ENCODE measurements at regions not wholly inside any gene's neighbourhood (a gene's known extent, or its start where the extent isn't known, plus 50 kb on each side); places are given as distances from the start of the nearest gene placed in this dataset.
"Not testable (repeated sequence)": the region's sequence is repeated elsewhere in the genome, so short reads cannot be mapped to it uniquely, and the experiment has no call there.

DNA sequence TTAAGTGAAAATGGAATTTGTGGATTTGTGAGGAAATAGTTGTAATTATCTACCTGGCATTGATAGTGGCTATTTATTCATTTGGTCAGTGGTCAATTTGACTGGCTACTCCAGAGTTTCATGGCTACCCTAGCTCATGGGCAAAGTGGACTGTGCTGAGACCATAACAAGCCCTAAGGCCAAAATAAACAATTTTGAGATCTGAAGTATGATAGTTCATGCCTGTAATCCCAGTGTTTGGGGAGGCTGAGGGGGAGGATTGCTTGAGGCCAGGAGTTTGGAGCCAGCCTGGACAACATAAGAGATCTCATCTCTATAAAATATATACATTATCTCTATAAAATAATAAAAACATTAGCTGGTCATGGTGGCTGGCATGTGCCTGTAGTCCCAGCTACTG is 311.7 kb downstream of the HIVEP2 start:
- no peak for DNase-seq (ENCODE audit: low read depth in 2 of 2)

- DNase-seq (ENCODE audit: low read depth in 2 of 2), result no peak
Observed at GRCh38 chr6:142635130-142635529, 309.8 kb downstream of the HIVEP2 start.

DNA sequence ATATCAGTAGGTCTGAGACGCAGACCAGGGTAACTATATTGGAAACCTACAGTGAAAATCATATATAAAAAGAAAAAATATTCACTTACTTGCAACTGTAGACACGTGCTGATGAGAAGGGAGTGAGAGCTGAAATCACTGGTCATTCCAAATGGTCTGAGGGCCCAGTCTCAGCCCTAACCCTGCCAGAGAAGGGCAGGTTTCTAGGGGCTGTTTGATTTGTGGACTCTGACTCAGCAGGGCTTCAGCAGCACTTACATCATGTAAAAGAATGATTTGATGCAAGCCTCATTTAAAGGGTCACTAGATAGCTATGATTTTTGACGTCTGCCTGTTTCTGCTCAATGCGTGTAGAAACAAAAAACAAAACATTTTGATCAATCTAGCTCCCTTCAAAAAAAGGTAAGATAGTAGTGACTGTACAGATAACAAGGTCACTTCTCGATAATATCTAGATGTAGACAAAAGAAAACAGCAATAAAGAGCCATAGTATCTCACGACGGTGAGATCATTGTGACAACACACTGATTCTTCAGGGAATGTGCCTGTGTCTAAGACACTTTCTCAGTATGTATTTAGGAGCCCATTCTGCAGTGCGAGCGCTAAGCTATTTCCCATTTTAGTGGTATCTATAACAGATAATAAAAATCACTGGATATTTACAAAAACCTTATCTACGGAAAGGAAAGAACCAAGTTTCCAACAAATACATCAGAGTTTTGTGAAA is 307.2 kb downstream of the HIVEP2 start:
- DNase-seq (ENCODE audit: low read depth in 2 of 2), result no peak

DNA sequence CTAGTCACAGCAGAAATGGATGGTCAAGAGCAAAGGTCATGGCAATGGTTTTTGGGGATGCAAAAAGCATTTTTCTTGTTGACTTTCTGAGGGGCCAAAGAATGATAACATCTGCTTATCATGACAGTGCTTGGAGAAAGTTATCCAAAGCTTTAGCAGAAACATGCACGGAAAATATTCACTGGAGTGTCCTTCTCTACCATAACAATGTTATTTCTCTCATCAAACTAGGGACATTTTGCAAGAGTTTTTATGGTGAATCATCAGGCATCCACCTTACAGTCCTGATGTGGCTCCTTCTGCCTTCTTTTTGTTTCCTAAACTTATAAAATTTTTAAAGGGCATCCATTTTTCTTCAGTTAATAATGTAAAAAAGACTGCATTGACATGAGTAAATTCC is 302.3 kb downstream of the HIVEP2 start:
- no peak for DNase-seq (ENCODE audit: low read depth in 2 of 2)

- DNase-seq (ENCODE audit: low read depth in 2 of 2), result no peak
Observed at GRCh38 chr6:142644866-142645265, 300.1 kb downstream of the HIVEP2 start.

- no peak for DNase-seq (ENCODE audit: low read depth in 2 of 2)
Observed at GRCh38 chr6:142645663-142646062, 299.3 kb downstream of the HIVEP2 start.

- DNase-seq (ENCODE audit: low read depth in 2 of 2), result no peak
Observed at GRCh38 chr6:142647449-142648035, 297.4 kb downstream of the HIVEP2 start.

DNA sequence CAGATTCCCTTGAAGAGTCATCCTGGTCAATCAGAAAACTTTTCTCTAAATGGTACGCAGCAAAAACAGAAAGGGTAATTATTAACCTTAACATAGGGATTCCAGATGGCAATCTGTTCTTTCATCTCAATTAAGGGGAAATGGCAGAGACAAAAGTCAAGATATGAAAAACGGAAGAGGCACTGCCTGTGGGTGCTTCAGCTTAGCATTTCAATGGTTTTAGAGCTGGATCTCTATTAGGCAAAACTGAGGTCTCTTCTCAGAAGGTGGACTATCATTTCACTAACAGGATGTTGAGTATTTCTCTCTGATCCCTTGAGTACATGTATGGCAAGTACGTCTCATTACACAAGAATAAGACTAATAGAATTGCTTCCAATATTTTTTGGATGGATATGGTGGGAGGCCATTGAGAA is 296.9 kb downstream of the HIVEP2 start:
- no peak for DNase-seq (ENCODE audit: low read depth in 2 of 2)

DNA sequence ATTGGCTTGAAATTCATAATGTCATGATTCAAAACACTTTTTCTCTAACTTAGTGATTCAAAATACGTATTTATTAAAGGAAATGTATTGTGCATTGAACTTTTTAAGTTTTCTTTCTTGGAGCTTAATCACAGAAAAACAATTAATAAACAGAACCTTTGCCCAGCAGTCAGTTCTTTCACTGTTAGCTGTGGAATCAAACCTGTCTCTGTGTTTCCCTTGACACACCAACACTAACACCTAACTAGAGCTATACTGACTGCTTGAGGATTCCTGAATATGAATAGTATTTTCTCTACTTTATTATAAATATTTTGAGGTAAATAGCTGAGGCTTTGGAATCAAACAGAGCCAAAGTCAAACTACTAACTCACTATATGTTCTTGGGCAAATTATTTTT is 296.4 kb downstream of the HIVEP2 start:
- DNase-seq (ENCODE audit: low read depth in 2 of 2), result no peak

GRCh38 chr6:142649438-142650234 is 295.3 kb downstream of the HIVEP2 start:
- DNase-seq (ENCODE audit: low read depth in 2 of 2), result not testable (repeated sequence)

- DNase-seq (ENCODE audit: low read depth in 2 of 2), result no peak
Observed at GRCh38 chr6:142651384-142651783, 293.6 kb downstream of the HIVEP2 start.

DNA sequence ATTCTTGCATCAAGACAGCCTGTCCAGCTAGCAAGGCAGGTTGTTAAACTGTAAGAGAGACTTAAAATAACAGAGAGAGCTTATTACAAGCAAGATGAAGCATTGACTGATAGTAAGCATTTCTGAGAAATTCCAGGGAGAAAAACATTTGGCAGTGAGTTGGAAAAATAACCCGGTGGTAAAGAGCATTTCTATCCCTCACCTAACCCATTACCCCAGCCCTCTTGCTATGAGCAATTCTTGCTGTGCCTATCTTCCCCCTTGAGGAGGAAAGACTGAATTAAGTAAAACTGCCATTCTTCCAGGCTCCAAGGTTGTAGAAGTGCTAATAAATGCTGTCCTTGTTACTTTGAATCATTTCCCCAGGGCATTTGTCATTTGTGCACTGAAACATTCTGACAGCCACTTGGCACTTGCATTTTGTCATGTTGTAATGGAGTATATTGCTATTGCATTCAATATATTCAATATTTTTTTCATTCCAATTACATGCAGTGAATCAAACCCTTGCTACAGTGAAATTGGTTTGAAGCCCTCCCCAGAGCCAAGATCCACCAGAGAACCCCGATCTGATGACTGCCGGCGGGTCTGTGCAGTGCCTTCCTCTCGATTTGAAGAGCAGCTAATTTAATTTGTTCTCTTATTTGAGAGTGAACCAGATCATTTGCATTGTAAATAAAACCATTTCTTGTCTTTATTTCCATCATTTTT is 291.1 kb downstream of the HIVEP2 start:
- DNase-seq (ENCODE audit: low read depth in 2 of 2), result no peak

GRCh38 chr6:142659661-142660060 is 285.3 kb downstream of the HIVEP2 start:
- DNase-seq (ENCODE audit: low read depth in 2 of 2), result no peak

- DNase-seq (ENCODE audit: low read depth in 2 of 2), result no peak
Observed at GRCh38 chr6:142665393-142665792, 279.6 kb downstream of the HIVEP2 start.

GRCh38 chr6:142666599-142667185 is 278.3 kb downstream of the HIVEP2 start:
- peak in 1 of 2 donors; percentile 50 for DNase-seq (ENCODE audit: low read depth in 2 of 2)

DNA sequence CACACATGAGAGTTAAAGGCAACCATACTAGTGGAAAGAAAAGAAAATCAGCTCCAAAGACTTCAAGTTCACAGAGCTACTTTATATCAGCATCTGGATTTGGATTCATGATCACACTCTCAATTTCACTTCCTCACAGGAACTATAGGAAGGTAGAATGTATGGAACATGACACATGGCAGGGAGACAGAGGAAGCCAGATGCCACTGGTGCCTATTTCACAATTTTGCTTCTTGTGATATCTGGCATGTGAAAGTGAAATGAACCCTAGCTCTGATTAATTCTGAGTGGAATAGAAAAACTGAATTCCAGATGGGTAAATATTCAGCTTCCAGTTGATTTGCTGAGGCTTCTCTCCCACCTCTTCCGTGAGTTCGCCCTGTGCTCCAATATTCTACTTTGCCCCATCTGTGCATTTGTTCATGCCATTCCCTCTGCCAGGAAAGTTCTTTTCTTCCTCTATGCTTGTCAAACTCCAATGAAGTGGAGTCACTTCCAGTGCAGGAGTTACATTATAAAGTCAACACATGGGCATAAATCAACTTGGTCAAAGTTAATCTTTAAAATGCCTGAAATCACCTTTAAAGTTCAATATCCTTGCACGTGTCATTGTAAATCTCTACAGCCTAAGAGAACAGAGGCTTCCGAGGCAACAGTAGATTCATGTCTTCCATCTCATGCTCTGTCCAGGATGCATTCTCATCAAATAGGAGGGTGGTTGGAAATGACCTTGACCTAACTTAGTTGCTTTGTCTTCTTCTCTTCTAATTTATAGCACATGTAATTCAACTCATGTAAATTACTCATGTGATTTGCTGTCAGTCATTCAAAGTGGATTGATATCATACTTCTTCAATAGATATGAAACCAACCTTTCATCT is 275.3 kb downstream of the HIVEP2 start:
- DNase-seq (ENCODE audit: low read depth in 2 of 2), result no peak

DNA sequence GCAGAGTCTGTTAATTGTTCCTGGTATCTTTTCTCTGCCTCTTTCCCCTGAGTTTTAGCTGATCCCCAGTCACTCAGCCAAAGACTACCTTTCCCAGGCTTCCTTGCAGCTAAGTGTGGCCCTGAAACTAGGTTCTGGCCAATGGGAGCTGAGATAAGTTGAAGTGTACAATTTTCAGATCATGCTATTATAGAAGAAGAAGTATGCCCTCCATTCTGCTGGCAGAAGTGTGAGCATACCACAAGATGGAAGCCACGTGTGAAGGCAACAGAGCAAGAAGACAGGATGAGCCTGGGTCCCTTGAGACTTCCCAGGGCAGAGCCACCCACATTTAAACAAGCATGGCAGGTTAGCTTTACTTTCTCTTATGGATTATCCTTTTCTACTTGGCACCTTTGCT is 273.2 kb downstream of the HIVEP2 start:
- no peak for DNase-seq (ENCODE audit: low read depth in 2 of 2)

GRCh38 chr6:142675517-142675916 is 269.5 kb downstream of the HIVEP2 start:
- no peak for DNase-seq (ENCODE audit: low read depth in 2 of 2)

- no peak for DNase-seq (ENCODE audit: low read depth in 2 of 2)
Observed at GRCh38 chr6:142676027-142676443, 268.9 kb downstream of the HIVEP2 start.

DNA sequence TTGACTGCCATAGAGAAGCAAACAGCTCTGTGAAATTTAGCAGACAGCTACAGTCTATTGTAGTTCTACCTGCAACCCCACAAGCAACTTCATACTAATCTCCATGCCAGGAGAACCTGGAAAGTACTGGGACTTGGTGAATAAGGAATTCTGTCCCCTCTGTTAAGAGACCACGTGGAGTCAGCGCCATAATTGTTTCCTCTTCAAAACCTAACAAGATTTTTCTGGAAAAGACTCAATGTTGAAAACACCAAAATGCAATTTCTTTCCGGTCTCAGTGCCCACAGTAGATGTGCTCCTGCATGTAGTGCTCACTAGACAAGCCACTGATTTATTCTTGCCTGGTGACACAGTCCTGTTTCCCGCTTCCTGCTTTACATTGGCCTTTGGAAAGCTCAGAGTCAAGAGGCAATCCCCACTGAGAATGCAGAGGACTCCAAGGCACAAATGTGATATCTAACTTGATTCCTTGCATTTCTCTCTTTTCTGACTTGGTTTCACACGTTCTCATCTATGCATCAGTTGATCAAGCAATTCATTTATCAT is 268.3 kb downstream of the HIVEP2 start:
- DNase-seq (ENCODE audit: low read depth in 2 of 2), result no peak

Data from lung microvascular endothelial cell (primary cell).